ENCODE measurements at regions not wholly inside any gene's neighbourhood (a gene's known extent, or its start where the extent isn't known, plus 50 kb on each side); places are given as distances from the start of the nearest gene placed in this dataset.

DNA sequence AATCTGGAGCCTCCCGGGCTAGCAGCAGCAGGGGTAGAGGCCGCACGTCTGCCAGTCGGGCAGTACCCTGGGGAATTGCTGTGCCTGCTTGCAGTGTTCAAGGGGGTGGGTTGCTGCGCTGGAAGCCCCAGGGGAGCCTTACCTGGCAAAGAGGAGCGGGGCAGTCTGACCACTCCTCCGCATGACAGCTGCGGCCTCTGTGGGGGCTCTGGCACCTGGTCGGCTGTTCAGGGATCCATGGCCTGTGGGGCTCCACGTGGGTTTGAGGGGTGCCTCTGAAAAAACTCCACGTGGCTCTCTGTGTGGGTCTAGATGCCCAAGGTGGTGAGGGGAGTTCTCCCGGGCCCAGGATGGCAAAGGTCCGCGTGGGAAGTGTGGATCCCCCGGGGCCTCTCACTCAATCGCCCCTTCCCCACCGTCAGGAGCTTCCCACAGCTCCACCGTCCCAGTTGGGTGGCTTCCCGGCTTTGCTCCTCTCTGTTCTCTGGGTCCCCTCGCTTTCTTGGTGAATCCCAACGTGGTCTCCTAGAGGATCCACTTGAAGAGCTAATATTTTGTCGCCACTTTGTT is 184.5 kb downstream of the EFHB start:
- Mint-ChIP-seq H3K36me3 (no peaks in the 10 kb centered on the region), H3K27ac (no peak overlapping the region), H3K27me3 (peaks cover 7% of the 10 kb centered on the region), H3K4me3 (no peak overlapping the region), H3K4me1 (no peaks in the 10 kb centered on the region), H3K9me3 (peaks cover 5% of the 10 kb centered on the region)
- DNase-seq (peak; percentile 15), ATAC-seq (ENCODE audit: low read depth) (no peak)
- POLR2A ChIA-PET: no interaction called here

DNA sequence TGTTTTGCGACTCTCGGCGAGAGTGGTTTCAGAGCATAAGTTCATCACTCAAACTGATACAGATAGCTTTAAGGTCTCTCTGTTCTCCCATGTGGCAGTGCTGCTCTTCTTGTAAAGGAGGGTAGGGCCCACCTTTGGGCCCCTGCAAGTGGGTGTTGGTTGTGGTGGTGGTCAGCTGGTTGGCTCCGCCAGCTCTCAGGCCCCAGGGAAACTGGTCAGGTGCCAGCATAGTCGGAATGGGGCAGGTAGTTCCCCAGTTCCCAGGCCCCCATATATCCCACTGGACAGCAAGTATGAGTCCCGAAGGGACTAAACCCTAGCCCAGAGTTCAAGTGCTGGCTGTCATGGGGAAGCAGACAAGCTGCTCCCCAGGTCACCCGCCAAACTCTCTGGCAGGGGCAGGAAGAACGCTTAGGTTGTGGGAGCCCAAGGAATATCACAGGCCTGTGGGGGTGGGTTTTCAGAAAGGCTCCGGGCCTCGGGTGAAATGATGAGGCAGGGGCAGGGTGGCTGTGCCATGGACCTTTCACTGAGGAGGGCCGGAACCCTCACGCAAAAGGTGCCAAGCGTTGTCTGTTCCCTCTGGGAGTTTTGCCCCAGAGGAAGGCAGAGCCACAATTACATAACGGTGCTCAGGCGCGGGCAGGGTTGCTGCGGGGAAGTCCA is 185.1 kb downstream of the EFHB start:
- Mint-ChIP-seq H3K4me1 (no peaks in the 10 kb centered on the region), H3K36me3 (no peaks in the 10 kb centered on the region), H3K27ac (no peak overlapping the region), H3K27me3 (peaks cover 9% of the 10 kb centered on the region), H3K9me3 (peaks cover 5% of the 10 kb centered on the region), H3K4me3 (no peak overlapping the region)
- no peak for DNase-seq
- POLR2A ChIA-PET: no interaction called here
- no peak for ATAC-seq (ENCODE audit: low read depth)

DNA sequence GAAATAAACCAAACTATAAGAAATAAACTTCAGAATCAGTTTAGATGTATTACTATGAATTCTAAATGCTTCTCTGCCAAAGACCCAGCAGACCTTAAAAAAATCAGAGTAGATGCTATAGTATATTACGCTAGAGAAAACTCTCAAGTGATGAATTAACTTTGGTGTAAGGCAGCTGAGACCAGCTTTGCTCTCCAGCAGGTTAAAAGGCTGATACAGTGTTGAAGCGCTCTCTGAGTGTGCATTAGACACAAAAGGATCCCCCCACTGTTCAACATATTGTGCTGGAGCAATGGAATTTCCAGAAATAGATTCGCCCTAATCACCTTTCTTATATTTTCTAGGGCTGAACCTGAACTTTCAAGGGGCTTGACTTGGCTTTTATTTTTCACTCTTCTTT is 190.0 kb downstream of the EFHB start:
- POLR2A ChIA-PET: no interaction called here
- no peak for DNase-seq
- H3K9me3 Mint-ChIP-seq: no peaks in the 10 kb centered on the region
- H3K4me1 Mint-ChIP-seq: no peaks in the 10 kb centered on the region
- H3K36me3 Mint-ChIP-seq: no peaks in the 10 kb centered on the region
- H3K27ac Mint-ChIP-seq: no peak overlapping the region
- no peak for ATAC-seq (ENCODE audit: low read depth)
- H3K4me3 Mint-ChIP-seq: no peak overlapping the region
- peaks cover 10% of the 10 kb centered on the region for H3K27me3 Mint-ChIP-seq

DNA sequence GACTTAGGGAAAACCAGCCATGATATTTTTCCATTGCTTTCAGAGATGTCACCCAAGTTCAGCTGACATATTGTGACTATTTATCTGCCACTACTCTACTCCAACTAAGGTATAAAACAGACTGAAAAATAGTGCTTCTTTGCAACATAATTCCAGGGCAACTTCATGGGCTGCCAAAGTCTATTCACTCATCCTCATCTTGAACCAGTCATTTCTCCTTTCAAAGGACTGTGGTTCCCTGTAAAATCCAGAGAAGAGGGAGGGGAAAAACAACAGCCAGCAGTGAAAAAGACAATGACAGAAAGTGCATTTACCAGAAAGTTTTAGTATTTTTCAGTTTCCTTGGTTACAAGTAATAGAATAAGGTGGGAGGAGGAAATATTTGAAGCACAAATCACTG is 191.1 kb downstream of the EFHB start:
- Mint-ChIP-seq H3K4me3 (no peak overlapping the region), H3K27me3 (peaks cover 11% of the 10 kb centered on the region), H3K36me3 (no peaks in the 10 kb centered on the region), H3K4me1 (no peaks in the 10 kb centered on the region), H3K27ac (no peak overlapping the region), H3K9me3 (no peaks in the 10 kb centered on the region)
- POLR2A ChIA-PET: no interaction called here
- DNase-seq (no peak), ATAC-seq (ENCODE audit: low read depth) (no peak)

DNA sequence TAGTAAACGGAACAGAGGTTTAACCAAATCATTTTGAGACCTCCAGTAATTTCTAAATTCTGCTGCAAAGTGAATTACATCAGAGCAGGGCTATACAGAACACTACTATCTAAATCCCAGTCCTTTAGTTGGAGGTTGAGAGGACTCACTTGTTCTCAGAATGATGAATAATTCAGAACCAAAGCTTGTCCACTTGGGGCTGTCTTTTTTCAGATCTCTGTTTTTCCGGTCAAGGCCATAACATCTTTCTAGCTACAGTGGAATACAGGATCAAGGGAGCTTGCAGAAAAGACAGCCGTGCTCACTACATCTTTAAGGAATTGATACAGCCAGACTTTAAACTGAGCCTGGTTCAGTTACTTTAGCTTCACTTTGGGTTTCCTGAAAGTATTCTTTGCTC is 194.5 kb downstream of the EFHB start:
- no peaks in the 10 kb centered on the region for H3K36me3 Mint-ChIP-seq
- DNase-seq (no peak), ATAC-seq (ENCODE audit: low read depth) (no peak)
- no peaks in the 10 kb centered on the region for H3K4me1 Mint-ChIP-seq
- peaks cover 4% of the 10 kb centered on the region for H3K27me3 Mint-ChIP-seq
- no peak overlapping the region for H3K4me3 Mint-ChIP-seq
- no peak overlapping the region for H3K27ac Mint-ChIP-seq
- POLR2A ChIA-PET: no interaction called here
- no peaks in the 10 kb centered on the region for H3K9me3 Mint-ChIP-seq

DNA sequence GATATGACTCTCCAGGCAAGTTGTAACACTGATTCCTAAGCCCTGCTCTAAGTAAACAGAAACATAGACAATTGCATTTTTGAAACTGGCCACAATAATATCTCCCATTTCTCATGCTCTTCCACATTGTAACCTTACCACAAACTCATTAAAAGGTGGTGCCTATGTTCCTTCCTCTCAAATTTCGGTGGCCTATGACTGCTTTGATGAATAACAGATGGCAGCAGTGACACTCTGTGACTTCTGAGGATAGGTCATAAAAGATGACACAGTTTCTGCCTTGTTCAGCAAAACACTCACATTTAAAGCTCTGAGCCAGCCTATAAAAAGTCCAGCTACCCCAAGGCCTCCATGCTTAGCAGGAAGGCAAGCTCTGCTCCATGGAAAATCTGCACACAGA is 195.2 kb downstream of the EFHB start:
- no peak overlapping the region for H3K27ac Mint-ChIP-seq
- no peaks in the 10 kb centered on the region for H3K4me1 Mint-ChIP-seq
- no peak for ATAC-seq (ENCODE audit: low read depth)
- no peaks in the 10 kb centered on the region for H3K36me3 Mint-ChIP-seq
- H3K27me3 Mint-ChIP-seq: peaks cover 3% of the 10 kb centered on the region
- POLR2A ChIA-PET: no interaction called here
- no peak for DNase-seq
- H3K9me3 Mint-ChIP-seq: no peaks in the 10 kb centered on the region
- no peak overlapping the region for H3K4me3 Mint-ChIP-seq

DNA sequence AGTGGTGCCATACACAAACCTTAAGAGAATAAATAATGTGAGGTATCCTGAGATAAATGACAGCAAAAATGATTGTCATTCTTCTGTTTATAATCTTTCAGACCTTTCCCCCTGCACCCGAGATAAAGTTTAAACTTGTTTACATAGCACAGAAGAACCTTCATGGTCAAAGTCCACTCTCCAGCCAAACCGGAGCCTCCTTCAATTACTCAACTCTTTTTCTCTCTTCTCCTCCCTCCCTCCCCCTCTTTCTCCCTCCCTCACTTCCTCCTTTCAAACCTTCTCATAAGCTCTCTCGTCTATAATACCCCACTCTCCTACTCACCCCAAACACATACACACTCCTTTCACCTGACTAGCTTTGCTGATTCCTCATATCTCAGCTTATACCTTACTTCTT is 198.9 kb downstream of the EFHB start:
- Mint-ChIP-seq H3K4me1 (no peaks in the 10 kb centered on the region), H3K4me3 (no peak overlapping the region), H3K36me3 (no peaks in the 10 kb centered on the region), H3K27ac (no peak overlapping the region), H3K9me3 (no peaks in the 10 kb centered on the region), H3K27me3 (peaks cover 3% of the 10 kb centered on the region)
- POLR2A ChIA-PET: no interaction called here
- ATAC-seq (ENCODE audit: low read depth) (no peak), DNase-seq (no peak)

DNA sequence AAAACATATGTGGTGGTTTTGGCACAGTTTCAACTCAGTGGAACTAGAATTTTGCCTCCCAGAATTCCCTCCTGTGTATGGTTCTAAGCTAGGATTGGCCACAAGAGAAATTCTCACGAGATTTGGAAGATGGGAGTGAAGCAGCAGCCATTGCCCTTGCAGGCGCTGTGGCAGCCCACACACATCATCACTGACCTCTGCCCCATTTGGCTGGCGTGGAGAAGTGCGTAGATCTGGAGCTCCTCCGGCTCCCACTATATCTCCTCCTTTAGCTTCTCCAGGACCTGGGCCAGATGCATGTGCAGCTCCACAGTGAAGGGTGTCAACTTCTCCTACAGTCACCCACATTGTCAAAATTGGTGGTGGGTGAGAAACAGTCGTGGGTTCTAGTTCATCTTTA is 199.6 kb downstream of the EFHB start:
- H3K27ac Mint-ChIP-seq: no peak overlapping the region

DNA sequence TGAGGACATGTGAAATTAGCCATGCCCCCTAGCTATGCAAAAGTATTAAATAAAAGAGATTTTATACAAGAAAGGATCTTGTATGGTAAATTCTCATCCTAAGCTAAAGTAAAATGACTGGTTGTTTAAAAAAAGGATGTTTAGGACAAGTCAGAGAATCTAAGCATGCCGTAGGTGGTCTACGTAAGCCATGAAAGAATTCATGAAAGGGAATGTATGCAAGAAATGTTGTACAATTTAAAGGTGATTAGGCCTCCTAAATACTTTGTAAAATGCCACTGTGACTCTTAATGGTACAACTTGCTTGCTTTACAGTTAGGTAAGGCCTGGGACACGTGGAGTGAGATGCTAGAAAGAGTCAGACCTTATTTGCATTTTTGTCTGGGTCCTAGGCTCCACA is 209.0 kb downstream of the EFHB start:
- peaks cover 4% of the 10 kb centered on the region for H3K4me1 Mint-ChIP-seq
- no peaks in the 10 kb centered on the region for H3K36me3 Mint-ChIP-seq
- H3K27me3 Mint-ChIP-seq: peaks cover 7% of the 10 kb centered on the region
- ATAC-seq (ENCODE audit: low read depth) (no peak), DNase-seq (no peak)
- POLR2A ChIA-PET: no interaction called here
- no peak overlapping the region for H3K4me3 Mint-ChIP-seq
- H3K9me3 Mint-ChIP-seq: no peaks in the 10 kb centered on the region
- H3K27ac Mint-ChIP-seq: no peak overlapping the region

More for the DNA sequence above, 199.6 kb downstream of the EFHB start:
- Mint-ChIP-seq H3K4me1 (peaks cover under 1% of the 10 kb centered on the region), H3K4me3 (no peak overlapping the region), H3K9me3 (no peaks in the 10 kb centered on the region), H3K36me3 (no peaks in the 10 kb centered on the region), H3K27me3 (peaks cover 3% of the 10 kb centered on the region)
- POLR2A ChIA-PET: no interaction called here
- ATAC-seq (ENCODE audit: low read depth): no peak
- no peak for DNase-seq

DNA sequence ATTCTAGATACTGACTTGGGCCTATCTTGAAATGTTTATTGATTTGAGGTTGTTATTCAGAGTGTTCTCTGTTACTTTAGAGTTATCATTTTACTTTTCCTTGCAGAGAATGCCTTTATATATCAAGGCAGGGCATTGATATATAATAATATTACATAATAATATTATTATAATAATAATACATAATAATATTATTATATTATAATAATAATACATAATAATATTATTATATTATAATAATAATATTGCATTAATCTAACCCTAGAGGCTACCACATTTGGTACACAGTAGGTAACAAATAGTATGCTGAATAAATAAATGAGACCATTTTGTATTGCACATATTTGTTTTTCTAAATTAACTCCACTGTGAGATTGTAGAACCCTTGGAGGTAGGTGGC is 216.3 kb downstream of the EFHB start:
- ATAC-seq (ENCODE audit: low read depth): no peak
- no peaks in the 10 kb centered on the region for H3K4me1 Mint-ChIP-seq
- H3K27me3 Mint-ChIP-seq: peaks cover 5% of the 10 kb centered on the region
- no peaks in the 10 kb centered on the region for H3K9me3 Mint-ChIP-seq
- POLR2A ChIA-PET: no interaction called here
- DNase-seq: no peak
- H3K4me3 Mint-ChIP-seq: no peak overlapping the region
- H3K27ac Mint-ChIP-seq: no peak overlapping the region
- H3K36me3 Mint-ChIP-seq: no peaks in the 10 kb centered on the region

DNA sequence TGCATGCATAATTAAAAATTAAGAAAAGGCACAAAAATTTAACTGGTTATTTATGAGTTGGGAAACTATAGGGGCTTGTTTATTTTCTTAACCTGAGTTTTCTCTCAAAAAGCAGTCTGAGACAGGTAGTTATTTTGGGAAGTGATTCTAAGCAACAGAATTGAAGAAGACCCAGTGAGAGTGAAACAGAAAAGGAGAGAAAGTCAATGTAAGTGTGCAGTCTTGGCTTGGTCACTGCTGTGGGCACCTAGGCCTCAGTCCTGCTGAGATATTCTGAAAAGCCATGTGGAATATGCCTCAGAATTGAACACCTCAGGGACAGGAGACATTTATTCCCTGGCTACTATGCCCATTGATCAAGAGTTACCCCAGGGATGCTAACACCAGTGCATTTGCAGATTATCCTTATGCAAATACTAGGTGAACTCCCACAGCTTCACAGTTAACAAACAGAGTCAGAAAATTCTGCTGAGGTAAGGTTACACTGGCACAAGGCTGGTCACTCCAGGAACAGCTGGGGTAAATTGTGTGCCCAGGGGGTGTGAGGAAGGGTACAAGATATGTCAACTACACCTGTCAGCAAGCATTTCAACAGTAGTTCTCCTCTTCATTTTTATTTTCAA is 222.7 kb downstream of the EFHB start:
- DNase-seq (no peak), ATAC-seq (ENCODE audit: low read depth) (no peak)
- H3K36me3 Mint-ChIP-seq: no peaks in the 10 kb centered on the region
- peaks cover 3% of the 10 kb centered on the region for H3K27me3 Mint-ChIP-seq
- no peak overlapping the region for H3K4me3 Mint-ChIP-seq
- no peaks in the 10 kb centered on the region for H3K9me3 Mint-ChIP-seq
- no peaks in the 10 kb centered on the region for H3K4me1 Mint-ChIP-seq
- no peak overlapping the region for H3K27ac Mint-ChIP-seq
- POLR2A ChIA-PET: no interaction called here

DNA sequence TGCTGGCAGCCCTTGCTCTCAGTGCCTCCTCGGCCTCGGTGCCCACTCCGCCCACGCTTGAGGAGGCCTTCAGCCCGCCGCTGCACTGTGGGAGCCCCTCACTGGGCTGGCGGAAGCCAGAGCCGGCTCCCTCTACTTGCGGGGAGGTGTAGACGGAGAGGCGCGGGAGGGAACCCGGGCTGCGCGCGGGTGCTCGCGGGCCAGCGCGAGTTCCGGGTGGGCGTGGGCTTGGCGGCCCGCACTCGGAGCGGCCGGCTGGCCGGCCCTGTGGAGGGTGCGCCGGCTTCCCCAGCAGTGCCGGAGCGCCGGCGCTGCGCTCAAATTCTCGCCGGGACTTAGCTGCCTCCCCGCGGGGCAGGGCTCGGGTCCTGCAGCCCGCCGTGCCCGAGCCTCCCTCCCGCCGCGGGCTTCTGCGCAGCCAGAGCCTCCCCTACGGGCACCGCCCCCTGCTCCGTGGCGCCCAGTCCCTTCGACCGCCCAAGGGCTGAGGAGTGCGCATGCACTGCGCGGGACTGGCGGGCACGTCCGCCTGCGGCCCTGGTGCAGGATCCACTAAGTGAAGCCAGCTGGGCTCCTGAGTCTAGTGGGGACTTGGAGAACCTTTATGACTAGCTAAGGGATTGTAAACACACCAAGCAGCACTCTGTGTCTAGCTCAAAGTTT is 231.5 kb downstream of the EFHB start:
- Mint-ChIP-seq H3K27me3 (no peaks in the 10 kb centered on the region), H3K27ac (no peak overlapping the region), H3K9me3 (no peaks in the 10 kb centered on the region), H3K36me3 (no peaks in the 10 kb centered on the region), H3K4me3 (no peak overlapping the region), H3K4me1 (no peaks in the 10 kb centered on the region)
- DNase-seq (no peak), ATAC-seq (ENCODE audit: low read depth) (no peak)
- POLR2A ChIA-PET: no interaction called here

DNA sequence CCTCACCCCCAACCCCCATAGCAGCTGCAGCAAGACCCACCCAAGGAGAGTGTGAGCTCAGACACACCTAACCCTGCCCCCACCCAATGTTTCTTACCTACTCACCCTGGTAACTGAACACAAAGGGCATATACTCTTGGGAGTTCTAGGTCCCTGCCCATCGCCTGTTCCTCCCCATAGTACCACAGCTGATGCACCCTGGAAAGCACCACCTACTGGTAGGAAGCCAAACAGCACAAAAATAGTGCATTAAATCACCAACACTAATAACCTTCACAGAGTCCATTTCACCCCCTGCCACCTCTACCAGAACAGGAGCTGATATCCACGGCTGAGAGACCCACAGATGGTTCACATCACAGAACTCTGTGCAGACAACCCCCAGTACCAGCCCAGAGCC is 245.2 kb downstream of the EFHB start:
- H3K27ac Mint-ChIP-seq: no peak overlapping the region
- peaks cover 4% of the 10 kb centered on the region for H3K27me3 Mint-ChIP-seq
- DNase-seq: no peak
- H3K9me3 Mint-ChIP-seq: peaks cover 9% of the 10 kb centered on the region
- no peaks in the 10 kb centered on the region for H3K36me3 Mint-ChIP-seq
- POLR2A ChIA-PET: no interaction called here
- H3K4me1 Mint-ChIP-seq: no peaks in the 10 kb centered on the region
- H3K4me3 Mint-ChIP-seq: no peak overlapping the region
- ATAC-seq (ENCODE audit: low read depth): no peak

DNA sequence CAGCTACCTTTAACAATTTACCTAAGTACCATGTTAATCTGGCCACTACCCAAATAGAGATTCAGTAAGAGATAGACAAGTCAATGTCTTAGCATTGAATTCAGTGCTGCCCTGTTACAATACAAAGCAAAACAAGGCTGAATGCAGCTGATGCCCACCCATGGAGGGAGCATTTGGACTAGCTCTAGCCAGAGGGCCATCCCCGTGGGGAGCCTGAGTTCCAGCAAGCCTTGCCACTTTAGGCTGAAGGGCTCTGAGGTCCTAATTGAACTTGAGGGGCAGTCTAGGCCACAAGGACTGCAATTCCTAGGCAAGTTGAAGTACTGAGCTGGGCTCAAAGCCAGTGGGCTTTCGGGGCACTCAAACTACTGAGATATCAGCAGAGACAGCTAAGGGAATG is 265.9 kb downstream of the EFHB start:
- Mint-ChIP-seq H3K9me3 (no peaks in the 10 kb centered on the region), H3K27me3 (no peaks in the 10 kb centered on the region)

More for the DNA sequence above, 265.9 kb downstream of the EFHB start:
- POLR2A ChIA-PET: no interaction called here
- no peak for ATAC-seq (ENCODE audit: low read depth)
- H3K27ac Mint-ChIP-seq: no peak overlapping the region
- H3K4me3 Mint-ChIP-seq: no peak overlapping the region
- H3K4me1 Mint-ChIP-seq: no peaks in the 10 kb centered on the region
- DNase-seq: no peak
- no peaks in the 10 kb centered on the region for H3K36me3 Mint-ChIP-seq
